Psoas muscle (tissue), 7 donors: ENCODE measurements at regions not wholly inside any gene's neighbourhood (a gene's known extent, or its start where the extent isn't known, plus 50 kb on each side); places are given as distances from the start of the nearest gene placed in this dataset.
"Not testable (repeated sequence)": the region's sequence is repeated elsewhere in the genome, so short reads cannot be mapped to it uniquely, and the experiment has no call there.

Source experiments
- ATAC-seq, 4 donors: fragments of 200-7000 bp; cut with Tn5 transposase; one replicate each; pipeline ENCODE4 v1.9.1; 2020; ENCODE audit warnings: moderate library complexity in 3 of 4, mild to moderate bottlenecking in 2 of 4
- DNase-seq, 2 donors: peaks; one replicate each; pipeline ENCODE4 v3.0.0-alpha.2; 2020
- H3K27ac ChIP-seq: fragments of 200-600 bp; one replicate; pipeline ENCODE4 v1.8.0; 2022
- H3K27me3 ChIP-seq, 3 donors: fragments of 200-600 bp in 1 of 3; one replicate each; pipeline versions ENCODE4 v1.6.1 to v1.8.0; 2013 to 2022; ENCODE audit warnings: low read length in 2 of 3, mild to moderate bottlenecking in 2 of 3, moderate library complexity in 1 of 3; ENCODE audit not compliant: insufficient read depth in 3 of 3
- H3K36me3 ChIP-seq, 2 donors: fragments of 200-600 bp in 1 of 2; one replicate each; pipeline versions ENCODE4 v1.6.1 to v1.8.0; 2013 to 2022; ENCODE audit warnings: low read depth in 1 of 2, mild to moderate bottlenecking in 1 of 2, moderate library complexity in 1 of 2; ENCODE audit not compliant: insufficient read depth in 1 of 2
- H3K4me1 ChIP-seq: fragments of 200-600 bp; one replicate; pipeline ENCODE4 v1.8.0; 2022
- H3K4me3 ChIP-seq: fragments of 200-600 bp; one replicate; pipeline ENCODE4 v1.8.0; 2022; ENCODE audit warnings: mild to moderate bottlenecking
- H3K9me3 ChIP-seq: fragments of 200-600 bp; one replicate; pipeline ENCODE4 v1.8.0; 2022
- WGBS, 3 donors: extraction: QIAGEN DNeasy Blood & Tissue Kit; methylation state at CpG; one replicate each; pipeline versions ENCODE4 v1.1.6 to v1.1.7; 2013; 5-methylcytosine and 5-hydroxymethylcytosine counted together
- intact Hi-C, 2 donors: fragments of 100-400 bp; cut with DNase I; formaldehyde crosslinking; loops; one replicate each; pipeline versions ENCODE4 v1.11.0 to v1.14.2; 2022
- TF ChIP-seq, protein P1 (sequence below): fragments of 200-600 bp; IDR thresholded peaks from one replicate; pipeline ENCODE4 v1.8.0; 2022; ENCODE audit warnings: antibody characterized with exemption
- donor health status: healthy with polysubstance abuse.
- donor health status: DM: no; HTN: no; CAD: no; lungs with moderate emphysema.
- donor health status: Bipolar disorder and iron deficiency.
- donor health status: healthy.
- donor health status: DM: yes; HTN: yes; CAD: no.
- donor health status: DM: no; HTN: no; CAD: no.
- donor health status: DM: yes; HTN: yes; CAD: no.

DNA sequence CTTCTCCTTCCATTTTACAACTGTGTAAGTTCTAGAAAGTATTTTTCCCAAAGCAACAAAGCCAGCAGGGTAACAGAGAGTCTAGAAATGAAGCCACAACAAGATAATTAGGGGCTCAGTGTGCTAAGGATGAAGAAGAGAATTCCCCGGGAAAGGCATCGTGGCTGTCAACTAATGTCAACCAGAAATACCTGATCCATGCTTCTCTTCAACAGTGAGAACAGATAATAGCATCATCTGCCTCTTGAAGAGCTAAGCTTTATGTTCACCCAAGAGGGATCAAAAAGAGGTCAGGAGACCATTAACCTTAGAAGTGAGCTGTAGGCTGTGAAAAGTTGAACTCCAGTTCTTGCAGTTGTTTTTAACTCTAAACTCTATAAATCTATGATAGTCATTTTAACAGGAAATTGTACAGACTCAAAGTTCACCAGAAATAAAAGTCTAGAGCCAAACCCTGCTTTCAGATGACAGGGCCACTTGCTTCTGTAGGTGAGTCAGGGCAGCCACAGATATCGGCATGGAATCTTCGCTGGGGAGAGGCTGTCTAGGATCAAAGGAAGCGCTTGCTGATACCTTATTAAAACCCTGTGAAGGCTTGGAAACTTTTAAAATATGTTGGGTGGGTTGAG is 540.7 kb upstream of the ID2 start:
- H3K9me3 ChIP-seq: no peaks in the 10 kb centered on the region

DNA sequence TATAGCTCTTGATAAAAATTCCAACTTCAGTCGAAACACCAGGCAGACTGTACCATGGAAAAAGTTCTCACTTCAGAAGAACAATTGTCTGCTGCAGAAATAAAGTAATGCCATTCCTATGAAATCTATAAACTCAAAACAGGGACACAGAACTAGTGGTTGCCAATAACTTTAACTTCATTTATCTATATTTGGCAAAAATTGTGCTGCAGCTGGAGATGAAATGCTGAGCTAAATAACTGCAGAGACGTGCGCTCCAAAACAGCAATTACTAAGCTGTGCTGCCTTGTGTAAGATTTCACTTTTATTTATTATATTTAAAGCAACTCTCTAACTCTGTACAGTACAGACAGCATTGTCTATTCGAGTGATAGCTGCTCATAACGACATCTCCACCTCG is 540.1 kb upstream of the ID2 start:
- ATAC-seq: no peak
- Histone ChIP-seq H3K27ac (no peak overlapping the region), H3K27me3 (no peaks in the 10 kb centered on the region), H3K36me3 (no peaks in the 10 kb centered on the region), H3K9me3 (no peaks in the 10 kb centered on the region), H3K4me3 (no peak overlapping the region), H3K4me1 (peaks cover 5% of the 10 kb centered on the region)
- DNase-seq: no peak
- WGBS, 3 donors: 78 to 80% (median 80%) methylated on average over 6 of the region's 6 CpGs
- TF ChIP-seq, protein P1, sequence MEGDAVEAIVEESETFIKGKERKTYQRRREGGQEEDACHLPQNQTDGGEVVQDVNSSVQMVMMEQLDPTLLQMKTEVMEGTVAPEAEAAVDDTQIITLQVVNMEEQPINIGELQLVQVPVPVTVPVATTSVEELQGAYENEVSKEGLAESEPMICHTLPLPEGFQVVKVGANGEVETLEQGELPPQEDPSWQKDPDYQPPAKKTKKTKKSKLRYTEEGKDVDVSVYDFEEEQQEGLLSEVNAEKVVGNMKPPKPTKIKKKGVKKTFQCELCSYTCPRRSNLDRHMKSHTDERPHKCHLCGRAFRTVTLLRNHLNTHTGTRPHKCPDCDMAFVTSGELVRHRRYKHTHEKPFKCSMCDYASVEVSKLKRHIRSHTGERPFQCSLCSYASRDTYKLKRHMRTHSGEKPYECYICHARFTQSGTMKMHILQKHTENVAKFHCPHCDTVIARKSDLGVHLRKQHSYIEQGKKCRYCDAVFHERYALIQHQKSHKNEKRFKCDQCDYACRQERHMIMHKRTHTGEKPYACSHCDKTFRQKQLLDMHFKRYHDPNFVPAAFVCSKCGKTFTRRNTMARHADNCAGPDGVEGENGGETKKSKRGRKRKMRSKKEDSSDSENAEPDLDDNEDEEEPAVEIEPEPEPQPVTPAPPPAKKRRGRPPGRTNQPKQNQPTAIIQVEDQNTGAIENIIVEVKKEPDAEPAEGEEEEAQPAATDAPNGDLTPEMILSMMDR: no peak
- intact Hi-C loops: no loop called here

More for the DNA sequence above, 540.7 kb upstream of the ID2 start:
- Histone ChIP-seq H3K4me1 (peaks cover 4% of the 10 kb centered on the region), H3K27me3 (no peaks in the 10 kb centered on the region), H3K36me3 (no peaks in the 10 kb centered on the region), H3K4me3 (no peak overlapping the region), H3K27ac (no peak overlapping the region)
- DNase-seq (no peak), ATAC-seq (no peak)
- TF ChIP-seq, protein P1: no peak
- 93 to 95% (median 94%) methylated on average over 5 of the region's 5 CpGs for WGBS, 3 donors
- intact Hi-C loops: no loop called here

DNA sequence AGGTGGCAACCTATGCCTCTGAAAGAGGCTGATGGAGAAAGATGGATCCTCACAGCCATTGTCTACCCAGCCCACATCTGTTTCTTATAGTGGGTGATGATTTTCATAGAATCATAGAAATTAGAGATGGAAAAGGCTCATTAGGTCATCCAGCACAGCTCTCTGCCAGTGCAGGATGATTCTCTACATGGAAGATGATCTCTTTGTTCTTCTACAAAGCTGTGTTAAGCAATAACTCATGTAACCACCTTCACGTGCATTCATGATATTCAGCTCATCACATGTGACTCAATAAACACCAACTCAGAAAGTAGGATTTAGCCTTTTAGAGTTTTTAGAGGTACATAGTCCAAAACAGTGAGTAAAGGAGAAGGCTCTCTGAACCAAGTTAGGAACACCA is 539.4 kb upstream of the ID2 start:
- TF ChIP-seq, protein P1: no peak
- Histone ChIP-seq H3K9me3 (no peaks in the 10 kb centered on the region), H3K36me3 (no peaks in the 10 kb centered on the region), H3K27me3 (no peaks in the 10 kb centered on the region), H3K4me1 (peaks cover 5% of the 10 kb centered on the region), H3K27ac (no peak overlapping the region), H3K4me3 (no peak overlapping the region)
- no peak for DNase-seq
- intact Hi-C loops: no loop called here
- no peak for ATAC-seq
- 39 to 56% (median 53%) methylated on average over 1 of the region's 1 CpG for WGBS, 3 donors

DNA sequence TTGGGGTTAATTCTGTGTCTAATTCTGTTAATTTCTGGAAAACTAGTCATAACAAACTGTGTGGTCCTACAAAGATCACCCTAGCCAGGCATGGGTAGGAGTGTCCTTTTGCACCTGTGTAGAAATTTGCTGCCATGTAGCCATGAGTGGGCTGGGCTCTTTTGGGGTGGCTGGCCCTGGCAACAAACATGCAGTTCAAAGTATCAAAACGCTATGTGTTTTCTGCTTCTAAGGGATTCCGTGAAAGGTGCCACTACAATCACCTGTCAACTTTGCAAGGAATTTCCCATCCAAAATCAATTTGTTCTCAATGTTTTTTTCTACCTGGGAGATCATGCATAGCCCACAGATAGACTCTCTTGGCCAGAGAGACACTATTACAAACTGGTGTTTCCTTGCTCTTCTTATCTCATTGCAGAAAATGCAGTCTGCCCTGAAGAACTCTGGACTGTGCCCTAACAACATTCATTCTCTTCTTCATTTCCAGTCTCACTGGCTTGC is 537.7 kb upstream of the ID2 start:
- intact Hi-C loops: no loop called here
- TF ChIP-seq, protein P1: no peak
- Histone ChIP-seq H3K4me1 (peaks cover 5% of the 10 kb centered on the region), H3K9me3 (no peaks in the 10 kb centered on the region), H3K27me3 (no peaks in the 10 kb centered on the region), H3K4me3 (no peak overlapping the region), H3K27ac (no peak overlapping the region), H3K36me3 (no peaks in the 10 kb centered on the region)
- DNase-seq: no peak
- WGBS, 3 donors: 90 to 94% (median 91%) methylated on average over 2 of the region's 2 CpGs
- no peak for ATAC-seq

DNA sequence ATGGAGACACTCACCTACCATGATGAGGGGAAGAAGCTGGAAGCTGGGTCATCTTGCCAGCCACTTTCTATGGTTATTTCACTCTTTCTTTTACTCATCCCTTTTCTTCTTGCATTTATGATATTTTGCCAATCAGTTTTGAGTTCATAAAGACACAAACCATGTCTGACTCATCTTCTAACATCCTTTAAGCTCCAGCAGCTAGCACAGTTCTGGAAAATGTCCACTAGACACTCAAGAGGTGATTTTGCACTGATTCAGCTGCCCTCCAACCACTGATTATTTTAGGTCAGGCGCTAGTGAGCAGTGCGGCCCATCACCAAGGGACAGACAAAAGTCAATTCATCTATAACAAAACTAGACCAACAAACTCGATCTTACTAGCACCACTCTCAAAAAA is 537.1 kb upstream of the ID2 start:
- DNase-seq (no peak), ATAC-seq (no peak)
- WGBS, 3 donors: 94 to 98% (median 95%) methylated on average over 3 of the region's 3 CpGs
- Histone ChIP-seq H3K27ac (no peak overlapping the region), H3K36me3 (no peaks in the 10 kb centered on the region), H3K27me3 (no peaks in the 10 kb centered on the region), H3K4me3 (no peak overlapping the region), H3K4me1 (peaks cover 5% of the 10 kb centered on the region), H3K9me3 (no peaks in the 10 kb centered on the region)
- intact Hi-C loops: no loop called here
- TF ChIP-seq, protein P1: no peak

DNA sequence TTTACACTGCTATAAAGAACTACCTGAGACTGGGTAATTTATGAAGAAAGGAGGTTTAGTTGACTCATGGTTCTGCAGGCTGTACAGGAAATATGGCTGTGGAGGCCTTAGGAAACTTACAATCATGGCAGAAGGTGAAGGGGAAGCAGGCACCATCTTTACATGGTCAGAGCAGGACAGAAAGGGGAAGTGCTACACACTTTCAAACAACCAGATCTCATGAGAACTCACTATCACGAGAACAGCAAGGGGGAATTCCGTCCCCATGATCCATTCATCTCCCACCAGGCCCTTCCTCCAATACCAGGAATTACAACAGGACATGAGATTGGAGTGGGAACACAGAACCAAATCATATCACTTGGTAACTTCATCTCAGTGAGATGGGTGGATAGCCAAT is 536.5 kb upstream of the ID2 start:
- intact Hi-C loops, H3K4me3 ChIP-seq, H3K27me3 ChIP-seq, DNase-seq, H3K9me3 ChIP-seq, ATAC-seq, H3K36me3 ChIP-seq, H3K4me1 ChIP-seq, H3K27ac ChIP-seq: not testable (repeated sequence)
- 89 to 96% (median 92%) methylated on average over 2 of the region's 2 CpGs for WGBS, 3 donors
